GM21390 (cell line): ENCODE measurements at regions not wholly inside any gene's neighbourhood (a gene's known extent, or its start where the extent isn't known, plus 50 kb on each side); places are given as distances from the start of the nearest gene placed in this dataset.
"Not testable (repeated sequence)": the region's sequence is repeated elsewhere in the genome, so short reads cannot be mapped to it uniquely, and the experiment has no call there.

Source experiments
- ATAC-seq: cut with Tn5 transposase; IDR thresholded peaks from one replicate; pipeline ENCODE4 v1.9.1; 2021; ENCODE audit not compliant: unreplicated experiment

- ATAC-seq, result no peak
Observed at GRCh38 chr15:88994286-88994685, 81.1 kb upstream of the MFGE8 start.

GRCh38 chr15:88995449-88995848 lies 82.3 kb upstream of the MFGE8 start:
- ATAC-seq, result no peak

GRCh38 chr15:88997531-88997930 lies 84.4 kb upstream of the MFGE8 start:
- no peak for ATAC-seq

- no peak for ATAC-seq
Observed at GRCh38 chr15:88998980-88999713, 86.0 kb upstream of the MFGE8 start.

- not testable (repeated sequence) for ATAC-seq
Observed at GRCh38 chr15:89001708-89002275, 86.5 kb upstream of the ABHD2 start.

- peak; percentile 79 for ATAC-seq
Observed at GRCh38 chr15:89002281-89002761, 85.9 kb upstream of the ABHD2 start.

GRCh38 chr15:89002830-89003229 lies 85.4 kb upstream of the ABHD2 start:
- no peak for ATAC-seq

- no peak for ATAC-seq
Observed at GRCh38 chr15:89003865-89004725, 84.2 kb upstream of the ABHD2 start.

GRCh38 chr15:89004726-89005030 lies 83.6 kb upstream of the ABHD2 start:
- ATAC-seq, result no peak

GRCh38 chr15:89007527-89007926 lies 80.7 kb upstream of the ABHD2 start:
- ATAC-seq, result not testable (repeated sequence)

- ATAC-seq, result no peak
Observed at GRCh38 chr15:89007989-89008388, 80.3 kb upstream of the ABHD2 start.

GRCh38 chr15:89009080-89009479 lies 79.2 kb upstream of the ABHD2 start:
- ATAC-seq, result no peak

GRCh38 chr15:89015412-89016097 lies 72.7 kb upstream of the ABHD2 start:
- ATAC-seq, result no peak

GRCh38 chr15:89016549-89017041 lies 71.7 kb upstream of the ABHD2 start:
- no peak for ATAC-seq

GRCh38 chr15:89017370-89018066 lies 70.7 kb upstream of the ABHD2 start:
- ATAC-seq, result no peak

GRCh38 chr15:89018207-89018606 lies 70.0 kb upstream of the ABHD2 start:
- ATAC-seq, result no peak

GRCh38 chr15:89019436-89019835 lies 68.8 kb upstream of the ABHD2 start:
- ATAC-seq, result no peak

- ATAC-seq, result no peak
Observed at GRCh38 chr15:89021224-89021623, 67.0 kb upstream of the ABHD2 start.

- not testable (repeated sequence) for ATAC-seq
Observed at GRCh38 chr15:89021886-89022285, 66.4 kb upstream of the ABHD2 start.

GRCh38 chr15:89023311-89023961 lies 64.8 kb upstream of the ABHD2 start:
- ATAC-seq, result no peak
